OCI-LY3 (cell line): ENCODE measurements at regions not wholly inside any gene's neighbourhood (a gene's known extent, or its start where the extent isn't known, plus 50 kb on each side); places are given as distances from the start of the nearest gene placed in this dataset.

ENCODE experiments used
- CTCF ChIP-seq: fragments of 200-600, 300-600 bp; sonication (generic); IDR thresholded peaks from 2 replicates; pipeline ENCODE4 v1.5.1; 2014; ENCODE audit warnings: antibody characterized with exemption, low read length, low read depth
- EZH2phosphoT487 ChIP-seq: fragments of 200-600 bp; shearing (Covaris generic); IDR thresholded peaks from 2 replicates; pipeline ENCODE4 v1.6.1; 2018; ENCODE audit warnings: antibody characterized with exemption, mixed run types, low read depth

- TF ChIP-seq CTCF (no peak), EZH2phosphoT487 (no peak)
These were observed 247.2 kb downstream of the TTLL2 start for GRCh38 chr6:167572106-167572505.
